Fibroblast of the aortic adventitia (primary cell): ENCODE measurements at regions not wholly inside any gene's neighbourhood (a gene's known extent, or its start where the extent isn't known, plus 50 kb on each side); places are given as distances from the start of the nearest gene placed in this dataset.

ENCODE experiments used
- DNase-seq: peaks from one replicate; pipeline ENCODE4 v3.0.0-alpha.2; 2010; ENCODE audit warnings: low read depth
- H3K4me3 ChIP-seq: 2 replicates; pipeline ENCODE4 v1.5.1; 2011; ENCODE audit warnings: low read depth, mild to moderate bottlenecking, control low read depth, low read length, moderate library complexity
- CTCF ChIP-seq: IDR thresholded peaks from 2 replicates; pipeline ENCODE4 v1.5.1; 2011; ENCODE audit warnings: mild to moderate bottlenecking, low read length, control low read depth, inconsistent platforms; ENCODE audit not compliant: insufficient read depth

GRCh38 chr5:88374391-88374790 lies 105.7 kb upstream of the TMEM161B start:
- TF ChIP-seq CTCF: no peak
- DNase-seq: no peak
- no peak overlapping the region for H3K4me3 ChIP-seq

- TF ChIP-seq CTCF: no peak
- no peak overlapping the region for H3K4me3 ChIP-seq
- no peak for DNase-seq
Observed at GRCh38 chr5:88370824-88371223, 102.2 kb upstream of the TMEM161B start.

GRCh38 chr5:88368201-88368600 lies 99.6 kb upstream of the TMEM161B start:
- TF ChIP-seq CTCF: no peak
- no peak for DNase-seq
- H3K4me3 ChIP-seq: no peak overlapping the region

GRCh38 chr5:88364991-88365390 lies 96.3 kb upstream of the TMEM161B start:
- DNase-seq: no peak
- TF ChIP-seq CTCF: no peak
- no peak overlapping the region for H3K4me3 ChIP-seq

- no peak overlapping the region for H3K4me3 ChIP-seq
- no peak for DNase-seq
- no peak for TF ChIP-seq CTCF
Observed at GRCh38 chr5:88355490-88356050, 86.9 kb upstream of the TMEM161B start.

GRCh38 chr5:88325868-88326267 lies 57.2 kb upstream of the TMEM161B start:
- no peak for DNase-seq
- H3K4me3 ChIP-seq: no peak overlapping the region
- TF ChIP-seq CTCF: no peak

- H3K4me3 ChIP-seq: no peak overlapping the region
- no peak for TF ChIP-seq CTCF
- no peak for DNase-seq
Observed at GRCh38 chr5:88322785-88323184, 54.1 kb upstream of the TMEM161B start.
